WTC11 (cell line): ENCODE measurements at regions not wholly inside any gene's neighbourhood (a gene's known extent, or its start where the extent isn't known, plus 50 kb on each side); places are given as distances from the start of the nearest gene placed in this dataset.

Experiments
- ATAC-seq: fragments of 200-7000 bp; cut with Tn5 transposase; 2 replicates; pipeline ENCODE4 v1.10.0; 2021; ENCODE audit warnings: mild to moderate bottlenecking, moderate library complexity
- CTCF ChIA-PET: fragments of 300-600 bp; sonication (Branson Sonifier 250); formaldehyde crosslinking; loops from one replicate; lab custom pipeline; 2021; ENCODE audit warnings: antibody characterized with exemption; lab: Charles Lee
- POLR2A ChIA-PET: fragments of 350-600 bp; sonication (Branson Sonifier 250); formaldehyde crosslinking; loops from one replicate; lab custom pipeline; 2021; ENCODE audit warnings: antibody characterized with exemption; lab: Charles Lee
- DNase-seq: peaks from one replicate; pipeline ENCODE4 v3.0.0; 2021; ENCODE audit warnings: low spot score
- H3K27ac Mint-ChIP-seq: 2 replicates; pipeline ENCODE4 v1.8.0; 2021; ENCODE audit warnings: mixed read lengths
- H3K27me3 Mint-ChIP-seq: 2 replicates; pipeline ENCODE4 v1.8.0; 2021; ENCODE audit warnings: low read depth, mild to moderate bottlenecking, moderate library complexity, mixed read lengths
- H3K36me3 Mint-ChIP-seq: 2 replicates; pipeline ENCODE4 v1.8.0; 2021; ENCODE audit warnings: mixed read lengths
- H3K4me1 Mint-ChIP-seq: 2 replicates; pipeline ENCODE4 v1.8.0; 2022; ENCODE audit warnings: mixed read lengths
- H3K4me3 Mint-ChIP-seq: 2 replicates; pipeline ENCODE4 v1.8.0; 2021; ENCODE audit warnings: mild to moderate bottlenecking, moderate library complexity, mixed read lengths
- H3K9me3 Mint-ChIP-seq: 2 replicates; pipeline ENCODE4 v1.8.0; 2021; ENCODE audit warnings: mixed read lengths
- ATF1 ChIP-seq: sonication (generic); formaldehyde crosslinking; IDR thresholded peaks from 2 replicates; pipeline ENCODE4 v1.8.1; 2023; ENCODE audit warnings: mild to moderate bottlenecking, moderate library complexity, missing genetic modification reagents
- ATF6 ChIP-seq: sonication (generic); formaldehyde crosslinking; IDR thresholded peaks from 2 replicates; pipeline ENCODE4 v1.8.1; 2023; ENCODE audit warnings: mild to moderate bottlenecking, missing genetic modification reagents
- CREM ChIP-seq: sonication (generic); formaldehyde crosslinking; IDR thresholded peaks from 2 replicates; pipeline ENCODE4 v1.8.1; 2022; ENCODE audit warnings: mild to moderate bottlenecking, missing genetic modification reagents, moderate library complexity
- CTCF ChIP-seq: fragments of 200-600 bp; IDR thresholded peaks from 2 replicates; pipeline ENCODE4 v1.8.0; 2022; ENCODE audit warnings: antibody characterized with exemption
- E2F1 ChIP-seq: sonication (generic); formaldehyde crosslinking; IDR thresholded peaks from 2 replicates; pipeline ENCODE4 v1.8.0; 2022; ENCODE audit warnings: mild to moderate bottlenecking, missing genetic modification reagents
- FOXP1 ChIP-seq: sonication (generic); formaldehyde crosslinking; IDR thresholded peaks from 2 replicates; pipeline ENCODE4 v1.8.0; 2022; ENCODE audit warnings: missing genetic modification reagents, mild to moderate bottlenecking, moderate library complexity, borderline replicate concordance
- FOXP4 ChIP-seq: sonication (generic); formaldehyde crosslinking; IDR thresholded peaks from 2 replicates; pipeline ENCODE4 v1.8.0; 2022; ENCODE audit warnings: mild to moderate bottlenecking, missing genetic modification reagents
- HMGXB4 ChIP-seq: sonication (generic); formaldehyde crosslinking; IDR thresholded peaks from 2 replicates; pipeline ENCODE4 v1.8.1; 2023; ENCODE audit warnings: mild to moderate bottlenecking, moderate library complexity, missing genetic modification reagents
- MYBL2 ChIP-seq: sonication (generic); formaldehyde crosslinking; IDR thresholded peaks from 2 replicates; pipeline ENCODE4 v1.8.1; 2023; ENCODE audit warnings: mild to moderate bottlenecking, moderate library complexity, missing genetic modification reagents
- PRDM15 ChIP-seq: sonication (generic); formaldehyde crosslinking; IDR thresholded peaks from 2 replicates; pipeline ENCODE4 v1.8.0; 2022; ENCODE audit warnings: missing genetic modification reagents
- PREB ChIP-seq: sonication (generic); formaldehyde crosslinking; IDR thresholded peaks from 2 replicates; pipeline ENCODE4 v1.8.1; 2022; ENCODE audit warnings: mild to moderate bottlenecking, missing genetic modification reagents, moderate library complexity, borderline replicate concordance
- PRRX2 ChIP-seq: fragments of 250-450 bp; sonication (Bioruptor Pico); IDR thresholded peaks from 2 replicates; pipeline ENCODE4 v1.8.0; 2021; ENCODE audit warnings: mild to moderate bottlenecking
- TP53 ChIP-seq: sonication (generic); formaldehyde crosslinking; IDR thresholded peaks from 2 replicates; pipeline ENCODE4 v1.8.1; 2023; ENCODE audit warnings: mild to moderate bottlenecking, missing genetic modification reagents
- ZMAT4 ChIP-seq: fragments of 250-450 bp; sonication (Bioruptor Pico); IDR thresholded peaks from 2 replicates; pipeline ENCODE4 v1.9.0; 2021; ENCODE audit warnings: mild to moderate bottlenecking
- ZNF121 ChIP-seq: sonication (generic); formaldehyde crosslinking; IDR thresholded peaks from 2 replicates; pipeline ENCODE4 v1.8.0; 2023; ENCODE audit warnings: missing genetic modification reagents
- ZNF219 ChIP-seq: sonication (generic); formaldehyde crosslinking; IDR thresholded peaks from 2 replicates; pipeline ENCODE4 v1.8.0; 2023; ENCODE audit warnings: missing genetic modification reagents, mild to moderate bottlenecking, borderline replicate concordance
- ZNF512 ChIP-seq: sonication (generic); formaldehyde crosslinking; IDR thresholded peaks from 2 replicates; pipeline ENCODE4 v1.8.1; 2022; ENCODE audit warnings: missing genetic modification reagents, borderline replicate concordance

- Mint-ChIP-seq H3K9me3 (peaks cover 36% of the 10 kb centered on the region), H3K4me1 (peaks cover 62% of the 10 kb centered on the region), H3K27me3 (no peaks in the 10 kb centered on the region; the same call in 1 of the 2 replicates)
- no peak for DNase-seq
- ATAC-seq: no peak
- TF ChIP-seq ZNF121 (CRISPR knock-in tag): 0 out of 2 replicates have a peak, but pooled peaks have one; percentile 9
- no peak for TF ChIP-seq ZNF512 (CRISPR knock-in tag)
- TF ChIP-seq, all 79 proteins: peak for 1
- Mint-ChIP-seq H3K27ac (0 out of 2 replicates have a peak overlapping the region, but pooled peaks have one; percentile 26), H3K4me3 (no peak overlapping the region), H3K36me3 (peaks cover 36% of the 10 kb centered on the region)
- ChIA-PET POLR2A (no interaction called here), CTCF (no interaction called here)
These were observed 172.3 kb downstream of the RWDD3 start for GRCh38 chr1:95406279-95406678.

GRCh38 chr1:95407131-95407885, 173.3 kb downstream of the RWDD3 start:
- CTCF ChIA-PET: interaction anchor here (1.3 kb wide), 1 partner anchor 174 kb away, joined by 3 read pairs; no protein-coding TSS in a partner anchor
- H3K4me3 Mint-ChIP-seq: no peak overlapping the region; the same call in 1 of the 2 replicates
- TF ChIP-seq FOXP1 (no peak), E2F1 (CRISPR knock-in tag) (no peak), PRRX2 (no peak), MYBL2 (no peak), PREB (CRISPR knock-in tag) (no peak), HMGXB4 (CRISPR knock-in tag) (no peak), ATF1 (CRISPR knock-in tag) (no peak), TP53 (CRISPR knock-in tag) (no peak), FOXP4 (CRISPR knock-in tag) (no peak), ZNF219 (CRISPR knock-in tag) (no peak), ATF6 (CRISPR knock-in tag) (no peak), PRDM15 (CRISPR knock-in tag) (no peak), CTCF (no peak), CREM (CRISPR knock-in tag) (no peak), ZMAT4 (CRISPR knock-in tag) (no peak)
- TF ChIP-seq, all 79 proteins: peak for 0
- ATAC-seq: peak; percentile 63
- POLR2A ChIA-PET: no interaction called here
- H3K36me3 Mint-ChIP-seq: peaks cover 28% of the 10 kb centered on the region
- no peaks in the 10 kb centered on the region; the same call in 1 of the 2 replicates for H3K27me3 Mint-ChIP-seq
- H3K27ac Mint-ChIP-seq: peak overlapping the region; percentile 98
- DNase-seq: no peak
- H3K9me3 Mint-ChIP-seq: peaks cover 28% of the 10 kb centered on the region
- peaks cover 56% of the 10 kb centered on the region for H3K4me1 Mint-ChIP-seq
